Inflammatory macrophage treated with lipopolysaccharide for 1 hour (primary cell): ENCODE measurements at regions not wholly inside any gene's neighbourhood (a gene's known extent, or its start where the extent isn't known, plus 50 kb on each side); places are given as distances from the start of the nearest gene placed in this dataset.
A peak's percentile ranks its signal among the peaks of the same experiment; 100 is the strongest.

Experiments
- DNase-seq, 2 donors: peaks; one replicate each; pipeline ENCODE4 v3.0.0-alpha.2; 2020 to 2022

DNA sequence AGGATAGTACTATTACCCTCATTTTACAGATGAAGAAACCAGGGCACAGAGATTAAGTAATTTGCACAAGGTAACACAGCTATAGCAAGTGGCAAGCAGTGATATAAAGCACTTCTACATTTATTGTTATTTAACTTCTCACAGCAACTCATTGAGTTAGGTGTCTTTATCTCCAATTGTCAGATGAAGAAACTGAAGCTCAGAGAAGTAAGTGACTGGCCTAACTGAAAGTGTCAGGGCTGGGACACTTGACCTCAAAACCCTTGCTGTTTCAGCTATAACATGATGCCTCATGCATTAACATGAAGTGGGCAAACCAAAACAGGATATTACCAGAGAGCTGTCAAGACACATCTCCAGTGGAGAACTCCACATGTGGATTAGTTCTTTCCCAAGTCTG is 65.8 kb upstream of the LEKR1 start:
- DNase-seq, result peak; percentile 19 to 47

DNA sequence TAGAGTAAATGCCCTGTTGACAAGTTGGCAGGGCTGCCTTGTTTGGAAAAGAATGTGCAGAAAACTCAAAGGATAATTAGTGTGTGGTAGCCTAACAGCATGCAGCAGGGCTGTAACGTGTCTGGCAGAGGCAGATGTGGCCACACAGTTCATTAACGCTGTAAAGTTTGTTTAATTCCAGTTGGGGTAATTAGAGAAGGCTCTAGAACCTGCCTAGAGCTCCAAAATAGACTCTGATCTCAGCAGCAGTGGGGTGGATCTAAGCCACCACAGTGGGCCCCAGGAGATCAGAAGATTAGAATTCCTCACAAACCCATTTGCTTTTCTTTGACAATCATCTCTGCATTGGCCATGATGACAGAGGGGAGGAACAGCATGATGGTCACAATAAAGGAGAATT is 65.1 kb upstream of the LEKR1 start:
- no peak for DNase-seq

DNA sequence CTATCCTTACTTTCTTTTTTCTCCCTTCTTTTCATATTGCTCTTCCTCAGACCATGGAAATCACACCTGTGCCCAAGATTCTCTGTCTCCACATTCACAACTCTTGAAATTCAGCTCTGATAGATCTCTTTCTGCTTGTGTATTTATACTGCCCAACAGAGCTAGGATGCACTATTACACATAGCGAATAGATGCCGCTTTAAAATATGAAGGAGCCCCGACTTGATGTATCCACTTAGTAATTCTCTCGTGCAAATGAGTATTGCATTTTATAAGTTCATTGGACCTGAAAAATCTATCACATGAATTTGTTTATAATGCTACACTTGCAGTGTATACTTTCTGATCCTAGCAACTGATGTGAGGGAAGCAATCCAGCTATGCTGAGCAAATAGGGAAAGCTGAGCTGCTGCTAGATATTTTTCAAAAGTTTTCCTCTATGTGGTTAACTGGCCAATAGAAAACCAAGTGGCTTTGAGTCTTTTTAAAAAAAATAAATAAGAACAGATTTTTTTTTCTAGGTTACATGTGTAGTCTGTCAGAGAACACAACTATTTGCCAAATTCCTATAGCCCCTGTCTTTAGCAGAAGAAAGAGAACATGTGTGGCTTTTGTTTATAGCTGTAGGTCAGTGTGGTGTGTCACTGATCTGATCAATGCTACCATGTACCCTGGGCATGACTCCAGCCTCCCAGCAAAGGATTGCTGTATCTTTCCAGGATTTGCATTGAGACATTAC is 64.3 kb upstream of the LEKR1 start:
- no peak for DNase-seq

DNA sequence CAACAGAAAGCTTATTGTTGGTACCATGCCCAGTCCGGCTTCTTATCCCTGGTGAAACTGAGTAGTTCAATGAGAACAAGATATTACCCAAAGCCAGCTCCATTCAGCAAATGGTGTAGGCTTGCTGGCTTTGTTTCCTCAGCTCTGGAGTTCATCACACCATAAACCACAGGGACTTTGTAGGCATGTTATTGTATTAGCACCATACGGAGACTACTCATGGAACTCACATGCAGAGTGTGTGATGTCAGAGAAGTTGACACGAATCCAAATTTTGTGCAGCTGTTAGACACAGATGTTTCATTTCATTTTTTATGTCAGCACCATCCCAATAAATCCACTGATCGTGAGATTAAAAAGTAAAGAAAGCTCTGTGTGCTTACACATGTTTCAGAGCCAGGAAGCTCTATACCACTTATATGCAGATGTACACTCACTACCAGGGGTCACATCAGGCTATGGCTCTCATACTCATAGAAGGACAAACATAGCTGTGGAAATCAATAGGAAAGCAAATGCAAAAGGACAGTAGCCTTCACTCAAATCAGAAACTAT is 63.4 kb upstream of the LEKR1 start:
- no peak for DNase-seq

DNA sequence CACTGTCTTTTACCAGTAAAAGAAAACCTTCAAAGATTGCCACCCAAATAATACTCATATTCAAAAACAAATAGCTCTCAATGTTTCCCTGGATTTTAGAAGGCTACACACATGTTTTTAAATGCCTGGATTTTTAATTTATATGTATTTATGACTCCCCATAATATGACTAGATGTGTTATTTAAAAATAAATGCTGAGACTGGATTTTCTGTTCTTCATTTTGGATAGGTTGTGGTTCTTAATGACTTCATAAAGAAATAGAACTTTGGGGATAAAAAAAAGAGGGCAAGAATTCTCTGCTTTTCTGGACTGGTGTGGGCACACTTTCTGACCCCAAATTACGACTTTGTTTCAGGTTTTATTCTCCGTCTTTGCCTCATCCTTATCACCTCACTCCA is 62.8 kb upstream of the LEKR1 start:
- DNase-seq, result no peak

DNA sequence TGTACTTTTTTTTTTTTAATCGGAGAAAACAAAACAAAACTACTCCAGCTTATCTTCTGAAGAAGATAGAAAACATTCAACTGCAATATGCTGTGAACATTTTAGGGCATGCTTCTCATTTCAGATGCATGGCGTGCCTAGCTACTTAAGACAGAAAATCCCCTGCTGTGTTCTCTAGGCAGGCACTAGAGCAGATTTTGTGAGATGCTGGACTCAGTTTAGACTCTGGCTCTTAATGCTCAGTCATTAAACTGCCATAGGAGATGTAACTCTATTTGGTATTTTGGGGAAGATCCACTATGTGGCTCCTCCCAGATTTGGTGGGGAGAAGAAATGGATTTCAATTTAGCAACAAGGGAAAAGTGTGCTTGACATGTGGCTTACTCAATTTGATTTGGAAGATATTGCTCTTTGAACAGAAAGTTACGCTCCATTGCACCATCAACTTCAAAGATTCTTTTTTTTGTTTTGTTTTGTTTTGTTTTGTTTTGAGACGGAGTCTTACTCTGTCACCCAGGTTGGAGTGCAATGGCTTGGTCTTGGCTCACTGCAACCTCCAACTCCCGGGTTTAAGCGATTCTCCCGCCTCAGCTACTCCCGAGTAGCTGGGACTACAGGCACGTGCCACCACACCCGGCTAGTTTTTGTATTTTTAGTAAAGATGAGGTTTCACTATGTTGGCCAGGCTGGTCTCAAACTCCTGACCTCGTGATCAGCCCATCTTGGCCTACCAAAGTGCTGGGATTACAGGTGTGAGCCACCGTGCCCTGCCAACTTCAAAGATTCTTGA is 62.0 kb upstream of the LEKR1 start:
- no peak for DNase-seq

DNA sequence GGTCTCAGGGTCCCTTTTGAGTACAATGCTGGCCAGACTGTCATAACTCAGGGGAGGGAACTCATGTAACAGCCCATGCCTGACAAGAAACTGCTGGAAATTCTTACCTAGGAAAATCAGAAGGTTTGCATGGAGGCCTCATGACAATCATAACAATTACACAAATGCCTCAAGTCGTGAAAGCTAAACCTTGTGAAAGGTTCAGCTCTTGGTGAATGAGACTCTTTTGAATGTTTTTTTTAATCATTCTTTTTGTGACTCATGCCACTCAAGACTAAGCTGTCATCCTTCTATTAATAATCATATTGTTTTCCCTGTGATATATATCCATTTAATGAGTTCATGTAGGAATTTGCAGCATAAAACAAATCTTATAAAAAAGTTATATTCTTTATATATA is 61.4 kb upstream of the LEKR1 start:
- DNase-seq, result peak in 1 of 2 donors; percentile 63

DNA sequence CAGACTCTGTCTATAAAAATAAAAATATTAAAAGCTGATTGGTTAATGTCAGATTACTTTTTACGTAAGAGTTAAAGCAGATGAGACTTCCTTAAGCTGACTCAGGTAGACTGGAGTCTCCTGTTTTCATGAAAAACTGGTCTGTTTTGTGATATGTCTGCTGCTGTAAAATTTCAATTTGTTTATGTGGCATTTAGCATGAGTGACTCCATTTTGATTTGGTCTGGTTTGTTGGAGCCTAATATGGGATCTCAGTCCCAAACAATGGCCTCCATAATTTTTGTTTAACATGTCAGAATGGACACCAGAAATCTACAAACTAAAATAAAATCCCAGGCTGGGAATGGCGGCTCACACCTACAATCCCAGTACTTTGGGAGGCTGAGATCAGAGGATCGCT is 57.8 kb upstream of the LEKR1 start:
- no peak for DNase-seq

DNA sequence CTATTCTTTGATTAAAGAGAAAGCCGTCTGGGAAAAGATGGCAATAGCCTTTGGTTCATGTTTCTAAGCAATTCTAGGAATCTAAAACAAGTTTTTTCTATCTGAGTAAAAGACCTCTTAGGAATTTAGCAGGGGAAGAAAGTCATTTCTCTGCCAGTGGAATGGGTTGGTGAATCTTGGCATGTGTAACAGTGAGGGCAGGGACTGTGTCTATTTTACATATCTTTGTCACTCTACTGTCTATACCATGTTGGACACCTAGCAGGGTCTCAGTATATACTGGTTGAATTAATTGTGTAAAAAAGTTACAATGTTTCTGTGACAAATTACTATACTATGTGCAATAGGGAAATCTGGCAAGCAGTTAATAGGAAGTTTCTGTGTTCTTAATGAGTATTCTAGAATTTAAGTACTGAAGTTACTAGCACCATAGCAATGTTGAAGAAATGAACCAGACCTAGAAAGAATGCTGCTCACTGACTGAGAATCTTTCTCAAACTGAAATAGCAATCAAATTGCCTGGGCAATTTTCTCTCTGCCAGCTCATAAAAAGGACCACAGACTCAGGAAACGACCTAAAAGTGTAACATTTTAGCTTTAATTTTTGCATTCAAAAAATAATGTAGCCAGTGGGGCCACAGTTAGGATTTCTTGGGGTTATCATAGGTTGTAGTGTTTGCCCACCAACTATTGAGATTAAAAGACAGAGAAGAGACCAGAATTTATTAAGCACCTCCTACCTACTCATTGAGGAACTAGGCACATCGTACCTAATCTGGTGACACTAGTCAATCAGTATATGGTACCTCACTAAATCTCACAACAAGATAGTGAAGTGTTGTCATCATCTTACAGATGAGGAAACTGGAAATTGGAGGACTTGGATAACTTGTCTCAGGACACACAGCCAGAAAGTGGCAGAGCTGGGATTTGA is 56.2 kb upstream of the LEKR1 start:
- no peak for DNase-seq

DNA sequence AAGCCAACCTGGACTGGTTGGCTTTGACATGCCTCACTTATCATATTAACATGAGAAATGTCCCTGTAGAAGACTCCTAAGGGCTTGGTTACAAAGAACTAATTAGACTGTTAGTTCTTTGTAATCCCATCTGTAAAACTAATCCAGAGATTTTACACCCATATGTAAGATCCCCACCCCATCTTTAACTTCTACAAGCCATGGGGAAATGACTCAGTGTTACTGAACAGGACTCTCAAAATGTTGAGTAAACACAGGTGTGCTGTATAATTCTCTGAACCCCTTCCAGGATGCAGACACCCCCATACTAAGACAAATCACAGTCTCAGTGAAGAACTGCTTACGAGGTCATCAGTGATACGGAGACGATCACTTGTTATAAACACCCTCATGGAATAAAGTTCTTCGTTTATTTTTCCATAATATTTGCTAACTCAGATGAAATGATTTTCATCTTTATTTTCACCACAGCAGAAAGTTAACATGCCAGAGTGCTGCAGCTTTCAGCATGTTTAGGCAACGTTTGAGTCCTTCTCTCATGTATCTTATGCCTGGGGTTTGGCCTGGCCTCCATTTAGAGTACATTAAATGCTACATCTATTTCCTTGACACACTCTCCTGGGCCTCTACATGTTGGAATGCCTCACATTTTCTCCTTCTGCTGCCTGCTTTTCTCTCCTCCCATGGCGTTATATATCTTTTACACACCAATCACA is 55.3 kb upstream of the LEKR1 start:
- DNase-seq, result no peak

DNA sequence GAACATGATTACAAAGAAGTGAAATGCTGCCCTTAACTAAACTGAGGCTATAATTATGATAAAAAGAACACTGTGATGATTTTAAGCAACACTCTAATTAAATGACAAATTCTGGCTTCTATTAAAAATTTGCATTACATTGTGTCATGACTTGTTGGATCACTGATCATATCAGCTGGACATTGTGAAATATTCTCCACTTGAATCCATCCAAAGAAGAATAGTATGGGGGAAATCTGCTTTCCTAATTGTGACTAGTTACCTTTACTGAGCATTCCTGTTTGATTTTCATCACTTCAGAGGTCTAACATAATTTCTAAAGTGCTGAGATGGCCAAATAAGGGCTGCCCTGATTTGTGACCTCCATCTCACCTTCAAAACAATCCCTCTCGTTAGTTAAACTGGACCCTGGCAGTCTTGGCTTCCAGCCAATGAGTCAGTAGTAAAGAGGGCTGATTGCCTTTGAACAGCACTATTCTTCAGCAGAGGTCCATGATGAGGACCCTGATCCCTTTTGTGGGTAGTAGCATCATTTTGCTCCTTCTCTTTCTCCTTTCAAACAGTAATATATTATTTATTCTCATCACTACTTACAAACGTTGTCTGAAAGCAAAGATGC is 53.5 kb upstream of the LEKR1 start:
- DNase-seq, result no peak

DNA sequence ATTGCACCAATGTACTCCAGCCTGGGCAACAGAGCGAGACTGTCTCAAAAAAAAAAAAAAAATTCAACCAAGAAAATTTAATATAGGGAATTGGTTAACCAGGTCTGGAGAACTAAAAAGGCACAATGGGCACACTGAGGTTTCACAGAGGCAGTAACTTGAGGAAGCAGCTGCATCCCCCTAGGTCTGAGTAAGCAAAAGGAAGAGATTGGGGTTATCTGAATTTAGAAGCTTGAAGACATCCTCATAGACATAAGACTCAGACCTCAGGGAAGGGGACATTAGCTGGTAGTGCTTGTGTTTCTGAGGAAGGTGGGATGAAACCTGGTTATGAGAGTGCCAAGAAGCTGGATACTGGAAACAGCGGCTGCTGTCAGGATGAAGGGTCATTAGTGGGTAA is 50.1 kb upstream of the LEKR1 start:
- DNase-seq, result no peak
